ENCODE measurements at regions not wholly inside any gene's neighbourhood (a gene's known extent, or its start where the extent isn't known, plus 50 kb on each side); places are given as distances from the start of the nearest gene placed in this dataset.

GRCh38 chr3:177733233-177733632 lies 536.0 kb upstream of the TBL1XR1 start:
- no peak for TF ChIP-seq CTCF (IDR thresholded peaks at IDR 0.05)
- no peak for TF ChIP-seq POLR2A (IDR thresholded peaks at IDR 0.05)
